Mesenchymal stem cell (in vitro differentiated cells and primary cell): ENCODE measurements at regions not wholly inside any gene's neighbourhood (a gene's known extent, or its start where the extent isn't known, plus 50 kb on each side); places are given as distances from the start of the nearest gene placed in this dataset.

Source experiments
- DNase-seq: peaks from one replicate; pipeline ENCODE4 v3.0.0-alpha.2; 2013
- H2AFZ ChIP-seq: one replicate; pipeline ENCODE4 v1.6.1; 2013; ENCODE audit warnings: low read depth, mild to moderate bottlenecking, control low read depth, inconsistent platforms, low read length, moderate library complexity
- H2AK5ac ChIP-seq: 2 replicates; pipeline ENCODE4 v1.6.1; 2013; ENCODE audit warnings: low read length, moderate library complexity, mild to moderate bottlenecking, inconsistent platforms; ENCODE audit not compliant: severe bottlenecking
- H2BK120ac ChIP-seq: one replicate; pipeline ENCODE4 v1.6.1; 2013; ENCODE audit warnings: low read depth, mild to moderate bottlenecking, inconsistent platforms, low read length, moderate library complexity
- H2BK12ac ChIP-seq, 2 experiments: one replicate each; pipeline ENCODE4 v1.6.1; 2013; ENCODE audit warnings: inconsistent platforms in 2 of 2, low read length in 2 of 2, mild to moderate bottlenecking in 2 of 2, moderate library complexity in 2 of 2, control low read depth in 1 of 2
- H2BK15ac ChIP-seq: one replicate; pipeline ENCODE4 v1.6.1; 2013; ENCODE audit warnings: mild to moderate bottlenecking, low read depth, inconsistent platforms; ENCODE audit not compliant: poor library complexity, severe bottlenecking
- H2BK5ac ChIP-seq: 2 replicates; pipeline ENCODE4 v1.6.1; 2013; ENCODE audit warnings: low read depth, mild to moderate bottlenecking, low read length, control low read depth, inconsistent platforms; ENCODE audit not compliant: poor library complexity, severe bottlenecking
- H3K14ac ChIP-seq, 2 experiments: one replicate each; pipeline ENCODE4 v1.6.1; 2013; ENCODE audit warnings: inconsistent platforms in 2 of 2, low read length in 2 of 2, control low read depth in 1 of 2, mild to moderate bottlenecking in 1 of 2, moderate library complexity in 1 of 2
- H3K18ac ChIP-seq, 2 experiments: one replicate each; pipeline ENCODE4 v1.6.1; 2013; ENCODE audit warnings: inconsistent platforms in 2 of 2, low read length in 2 of 2, control low read depth in 1 of 2, low read depth in 1 of 2, mild to moderate bottlenecking in 1 of 2
- H3K23ac ChIP-seq, 2 experiments: one replicate each; pipeline ENCODE4 v1.6.1; 2013; ENCODE audit warnings: inconsistent platforms in 2 of 2, low read length in 2 of 2, mild to moderate bottlenecking in 2 of 2, moderate library complexity in 2 of 2, control low read depth in 1 of 2
- H3K27ac ChIP-seq: 2 replicates; pipeline ENCODE4 v1.5.1; 2013; ENCODE audit warnings: mild to moderate bottlenecking, moderate library complexity, low read length, control low read depth, inconsistent platforms; ENCODE audit not compliant: poor library complexity, severe bottlenecking
- H3K27me3 ChIP-seq, 2 experiments: 2 replicates each; pipeline versions ENCODE4 v1.6.1 to v1.7.0; 2013; ENCODE audit warnings: low read length in 2 of 2, mild to moderate bottlenecking in 2 of 2, moderate library complexity in 2 of 2, control low read depth in 1 of 2, inconsistent platforms in 1 of 2; ENCODE audit not compliant: control insufficient read depth in 1 of 2, insufficient read depth in 1 of 2
- H3K36me3 ChIP-seq, 2 experiments: 2 replicates each; pipeline versions ENCODE4 v1.6.1 to v1.7.0; 2013; ENCODE audit warnings: low read length in 2 of 2, control low read depth in 1 of 2, inconsistent platforms in 1 of 2, low read depth in 1 of 2, mild to moderate bottlenecking in 1 of 2; ENCODE audit not compliant: insufficient read depth in 2 of 2, control insufficient read depth in 1 of 2
- H3K4ac ChIP-seq, 2 experiments: one replicate each; pipeline ENCODE4 v1.6.1; 2013; ENCODE audit warnings: inconsistent platforms in 2 of 2, low read length in 2 of 2, mild to moderate bottlenecking in 2 of 2, moderate library complexity in 2 of 2, control low read depth in 1 of 2, low read depth in 1 of 2
- H3K4me1 ChIP-seq: 2 replicates; pipeline ENCODE4 v1.6.1; 2013; ENCODE audit warnings: low read depth, low read length, control low read depth; ENCODE audit not compliant: control insufficient read depth, insufficient read depth
- H3K4me2 ChIP-seq: 2 replicates; pipeline ENCODE4 v1.6.1; 2013; ENCODE audit warnings: low read length, mild to moderate bottlenecking, inconsistent platforms; ENCODE audit not compliant: poor library complexity, severe bottlenecking
- H3K4me3 ChIP-seq, 2 experiments: 2 replicates each; pipeline versions ENCODE4 v1.5.1 to v1.7.0; 2013; ENCODE audit warnings: low read length in 2 of 2, mild to moderate bottlenecking in 2 of 2, control low read depth in 1 of 2, low read depth in 1 of 2; ENCODE audit not compliant: insufficient read depth in 1 of 2
- H3K79me1 ChIP-seq: replicated peaks from 2 replicates; pipeline ENCODE4 v1.6.1; 2013; ENCODE audit warnings: mild to moderate bottlenecking, control low read depth, low read length, inconsistent platforms; ENCODE audit not compliant: poor library complexity, severe bottlenecking
- H3K9ac ChIP-seq: 2 replicates; pipeline ENCODE4 v1.7.0; 2013; ENCODE audit warnings: mild to moderate bottlenecking, low read length, moderate library complexity
- H3K9me3 ChIP-seq: 2 replicates; pipeline ENCODE4 v1.7.0; 2013; ENCODE audit warnings: mild to moderate bottlenecking, low read length; ENCODE audit not compliant: control insufficient read depth
- H4K8ac ChIP-seq: one replicate; pipeline ENCODE4 v1.6.1; 2013; ENCODE audit warnings: inconsistent platforms, mild to moderate bottlenecking, low read length, moderate library complexity
- H4K91ac ChIP-seq: one replicate; pipeline ENCODE4 v1.6.1; 2013; ENCODE audit warnings: mild to moderate bottlenecking, low read length, inconsistent platforms
- WGBS: methylation state at CpG from one replicate; pipeline ENCODE4 v1.1.7; 2013; ENCODE audit warnings: mixed read lengths; 5-methylcytosine and 5-hydroxymethylcytosine counted together

DNA sequence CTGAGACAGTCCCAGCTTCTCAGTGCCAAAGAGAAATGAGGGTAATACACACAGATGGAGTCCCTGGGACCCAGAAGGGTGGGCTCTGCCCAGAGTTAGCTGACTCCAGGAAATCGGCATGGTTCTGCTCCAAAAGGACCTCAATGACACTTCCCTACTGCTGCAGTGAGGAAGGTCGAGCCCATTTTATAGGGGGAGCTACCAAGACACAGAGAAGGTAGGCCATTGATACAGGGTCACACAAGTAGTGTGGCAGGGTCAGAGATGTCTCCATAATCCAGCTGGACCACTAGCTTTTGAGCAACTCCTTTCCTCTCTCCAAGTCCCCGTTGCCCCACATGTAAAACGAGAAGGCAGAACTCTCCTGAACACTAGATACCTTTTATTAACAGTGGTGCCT, 276.9 kb downstream of the MYCN start:
- Histone ChIP-seq H2BK120ac (no peak overlapping the region), H3K4me3 (no peak overlapping the region), H2AK5ac (no peak overlapping the region), H2BK15ac (no peak overlapping the region), H3K36me3 (no peaks in the 10 kb centered on the region), H3K4me1 (no peaks in the 10 kb centered on the region), H3K14ac (no peak overlapping the region), H2AFZ (no peak overlapping the region), H3K4ac (no peak overlapping the region), H2BK5ac (no peak overlapping the region), H3K9me3 (no peaks in the 10 kb centered on the region), H4K8ac (no peak overlapping the region), H3K4me2 (no peak overlapping the region), H3K79me1 (no peaks in the 10 kb centered on the region), H3K9ac (no peak overlapping the region), H2BK12ac (no peak overlapping the region), H3K27me3 (no peaks in the 10 kb centered on the region), H4K91ac (no peak overlapping the region), H3K23ac (no peak overlapping the region), H3K27ac (no peak overlapping the region), H3K18ac (no peak overlapping the region)
- DNase-seq, result no peak
- 67% methylated on average over 4 of the region's 4 CpGs for WGBS

DNA sequence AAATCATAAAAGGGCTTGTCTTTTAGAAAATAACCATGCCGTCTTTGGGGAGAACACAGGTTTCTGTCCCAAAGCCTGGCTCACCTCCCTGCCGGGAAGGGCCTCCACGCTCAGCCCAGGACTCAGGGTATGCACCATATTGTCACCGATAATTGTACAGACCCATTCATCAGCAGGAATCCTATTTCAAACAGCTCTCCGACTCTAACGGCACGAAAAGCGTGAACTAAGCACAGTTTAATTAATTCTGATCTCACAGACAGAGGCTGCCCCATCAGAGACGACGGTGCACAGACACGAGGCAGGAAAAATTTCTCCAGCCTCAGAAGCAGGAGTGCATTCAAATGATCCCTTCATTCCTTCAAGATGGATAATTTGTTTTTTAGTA, 276.2 kb downstream of the MYCN start:
- Histone ChIP-seq H2BK120ac (no peak overlapping the region), H3K4me2 (no peak overlapping the region), H2BK12ac (no peak overlapping the region), H3K4ac (no peak overlapping the region), H3K23ac (no peak overlapping the region), H2AK5ac (no peak overlapping the region), H3K18ac (no peak overlapping the region), H3K79me1 (no peaks in the 10 kb centered on the region), H3K4me1 (no peaks in the 10 kb centered on the region), H2AFZ (no peak overlapping the region), H3K9ac (no peak overlapping the region), H4K91ac (no peak overlapping the region), H3K36me3 (no peaks in the 10 kb centered on the region), H3K27ac (no peak overlapping the region), H3K27me3 (no peaks in the 10 kb centered on the region), H3K14ac (no peak overlapping the region), H3K9me3 (no peaks in the 10 kb centered on the region), H2BK15ac (no peak overlapping the region), H4K8ac (no peak overlapping the region), H2BK5ac (no peak overlapping the region), H3K4me3 (no peak overlapping the region)
- DNase-seq, result no peak
- WGBS, result 84% methylated on average over 10 of the region's 11 CpGs

DNA sequence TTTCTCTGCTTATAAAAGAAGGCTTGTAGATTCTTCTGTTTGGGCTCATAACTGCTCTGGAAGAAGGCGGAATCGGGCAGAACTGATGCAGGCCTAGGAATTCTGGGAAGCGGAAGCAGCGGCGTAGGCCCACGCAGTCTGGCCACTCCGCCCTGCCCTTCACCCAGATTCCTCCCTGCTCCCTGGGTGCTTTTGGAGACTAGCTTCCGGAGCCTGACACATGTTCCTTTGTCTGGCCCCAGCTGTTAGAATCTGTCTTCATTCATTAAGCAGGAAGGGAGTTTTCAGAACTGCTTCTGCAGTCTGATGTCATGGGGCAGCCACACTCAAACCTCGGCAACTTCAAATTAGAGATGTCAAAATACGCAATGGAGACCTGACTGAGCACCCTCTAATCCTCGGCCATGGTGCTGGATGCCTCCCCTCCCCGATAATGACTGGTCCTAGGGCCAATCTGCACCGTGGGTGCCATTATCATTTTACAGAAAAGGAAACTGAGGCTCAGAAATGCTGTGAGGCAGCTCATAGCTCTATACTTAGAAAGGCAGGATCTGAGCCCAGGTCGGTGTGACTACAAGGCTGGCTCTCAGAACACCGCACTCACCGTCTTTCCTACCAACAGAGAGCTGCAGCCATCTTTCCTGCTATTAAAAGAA, 275.7 kb downstream of the MYCN start:
- H3K9ac ChIP-seq, result no peak overlapping the region
- H4K8ac ChIP-seq, result no peak overlapping the region

DNA sequence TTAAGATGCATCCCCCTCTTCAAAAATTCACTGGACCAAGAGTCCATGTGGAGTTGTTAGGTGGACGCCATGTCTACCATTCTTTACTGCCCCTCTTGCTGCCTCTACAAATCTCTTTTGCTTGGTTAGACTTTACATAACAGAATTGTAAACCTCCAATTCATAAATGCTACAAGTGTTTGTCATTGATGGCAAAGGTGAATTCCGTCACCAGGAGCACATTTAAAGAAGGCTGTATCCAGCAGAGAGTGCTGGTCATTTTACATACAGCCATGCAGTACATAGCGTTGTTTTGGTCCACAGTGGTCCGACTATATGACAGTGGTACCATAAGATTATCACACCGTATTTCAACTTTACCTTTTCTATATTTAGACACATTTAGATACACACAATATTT, 274.5 kb downstream of the MYCN start:
- Histone ChIP-seq H3K9me3 (peaks cover 6% of the 10 kb centered on the region), H3K27me3 (no peaks in the 10 kb centered on the region), H3K14ac (no peak overlapping the region), H2BK15ac (no peak overlapping the region), H3K4ac (no peak overlapping the region), H2BK12ac (no peak overlapping the region), H3K18ac (no peak overlapping the region), H3K4me3 (no peak overlapping the region), H2BK5ac (no peak overlapping the region), H3K23ac (no peak overlapping the region), H2BK120ac (no peak overlapping the region), H2AFZ (no peak overlapping the region), H3K4me2 (no peak overlapping the region), H2AK5ac (no peak overlapping the region), H4K8ac (no peak overlapping the region), H3K79me1 (no peaks in the 10 kb centered on the region), H4K91ac (no peak overlapping the region), H3K4me1 (no peaks in the 10 kb centered on the region), H3K9ac (no peak overlapping the region), H3K36me3 (no peaks in the 10 kb centered on the region), H3K27ac (no peak overlapping the region)
- DNase-seq, result no peak
- 80% methylated on average over 3 of the region's 5 CpGs for WGBS

More for the DNA sequence above, 275.7 kb downstream of the MYCN start:
- Histone ChIP-seq H3K9me3 (peaks cover 4% of the 10 kb centered on the region), H2AK5ac (no peak overlapping the region), H2BK5ac (no peak overlapping the region), H2BK12ac (no peak overlapping the region), H3K4me3 (no peak overlapping the region), H3K79me1 (no peaks in the 10 kb centered on the region), H2BK120ac (no peak overlapping the region), H3K14ac (no peak overlapping the region), H3K36me3 (no peaks in the 10 kb centered on the region), H3K4me1 (no peaks in the 10 kb centered on the region), H3K4me2 (no peak overlapping the region), H3K27ac (no peak overlapping the region), H3K18ac (no peak overlapping the region), H3K27me3 (no peaks in the 10 kb centered on the region), H3K23ac (no peak overlapping the region), H2BK15ac (no peak overlapping the region), H3K4ac (no peak overlapping the region), H2AFZ (no peak overlapping the region), H4K91ac (no peak overlapping the region)
- DNase-seq, result no peak
- 89% methylated on average over 16 of the region's 16 CpGs for WGBS
